ENCODE measurements at regions not wholly inside any gene's neighbourhood (a gene's known extent, or its start where the extent isn't known, plus 50 kb on each side); places are given as distances from the start of the nearest gene placed in this dataset.

DNA sequence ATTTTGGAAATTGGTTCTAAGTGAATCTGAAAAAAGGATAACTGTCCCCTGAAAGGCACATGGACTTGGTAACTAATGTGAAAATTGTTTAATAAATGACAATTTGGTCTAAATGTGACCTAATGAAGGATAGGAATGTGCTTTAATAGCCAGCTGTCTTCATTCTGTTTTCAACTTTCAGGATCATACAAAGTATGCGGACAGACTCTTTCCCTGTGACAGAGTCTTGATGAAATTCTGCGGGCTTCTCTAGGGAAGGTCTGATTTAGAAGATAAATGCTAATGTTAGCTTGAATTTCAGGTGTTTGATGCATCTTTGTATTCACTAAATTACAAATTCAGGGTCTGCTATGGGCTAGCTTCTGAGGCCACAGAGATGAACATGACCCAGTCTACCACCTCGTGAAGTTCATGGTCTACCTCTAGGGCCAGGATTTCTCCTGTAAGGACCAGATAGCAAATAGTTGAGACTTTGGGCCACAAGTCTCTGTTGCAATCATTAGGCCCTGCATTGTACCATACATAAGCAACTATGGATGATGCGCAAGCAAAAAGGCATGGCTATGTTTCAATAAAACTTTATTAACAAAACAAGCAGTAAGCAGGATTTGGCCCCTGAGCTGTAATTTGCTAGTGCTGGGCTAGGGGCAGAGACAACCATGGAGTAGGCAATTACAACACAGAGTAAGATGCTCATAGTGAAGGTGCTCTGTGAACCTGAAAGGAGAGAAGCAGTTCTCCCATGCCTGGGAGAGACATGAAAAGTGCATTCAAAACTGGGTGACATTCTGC, 368.6 kb downstream of the INHBA start:
- no peak for DNase-seq

DNA sequence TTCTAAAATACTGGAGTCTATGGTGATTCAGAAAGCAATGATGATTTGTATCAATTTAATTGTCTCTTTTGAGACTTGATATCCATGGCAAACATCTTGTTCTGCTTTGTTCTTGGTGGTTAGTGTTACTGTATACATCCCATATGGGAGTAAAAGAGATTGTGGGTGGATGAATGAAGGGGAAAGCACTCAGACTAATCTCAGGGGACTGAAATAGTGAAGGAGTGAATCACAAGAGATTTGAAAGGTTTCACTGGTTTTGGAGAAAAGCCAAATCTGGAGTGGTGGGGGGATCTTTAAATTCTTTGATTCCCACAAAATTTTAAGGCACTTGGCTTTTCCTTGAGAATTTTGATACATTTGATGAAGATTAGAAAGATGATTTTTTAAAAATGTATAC, 369.4 kb downstream of the INHBA start:
- no peak for DNase-seq

DNA sequence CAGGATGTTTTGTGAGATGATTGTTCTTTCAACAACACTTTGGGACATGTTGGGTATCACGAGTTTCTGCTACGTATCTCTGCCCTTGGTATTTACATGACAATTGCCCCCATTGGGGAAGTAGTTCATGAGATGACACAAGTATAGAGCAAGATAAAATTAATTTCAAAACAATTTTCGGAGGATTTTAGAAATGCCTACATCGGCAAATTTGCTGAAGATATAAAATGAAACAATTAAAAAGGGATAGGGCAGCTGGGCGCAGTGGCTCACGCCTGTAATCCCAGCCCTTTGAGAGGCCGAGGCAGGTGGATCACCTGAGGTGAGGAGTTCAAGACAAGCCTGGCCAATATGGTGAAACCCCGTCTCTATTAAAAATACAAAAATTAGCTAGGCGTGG, 371.7 kb downstream of the INHBA start:
- no peak for DNase-seq

DNA sequence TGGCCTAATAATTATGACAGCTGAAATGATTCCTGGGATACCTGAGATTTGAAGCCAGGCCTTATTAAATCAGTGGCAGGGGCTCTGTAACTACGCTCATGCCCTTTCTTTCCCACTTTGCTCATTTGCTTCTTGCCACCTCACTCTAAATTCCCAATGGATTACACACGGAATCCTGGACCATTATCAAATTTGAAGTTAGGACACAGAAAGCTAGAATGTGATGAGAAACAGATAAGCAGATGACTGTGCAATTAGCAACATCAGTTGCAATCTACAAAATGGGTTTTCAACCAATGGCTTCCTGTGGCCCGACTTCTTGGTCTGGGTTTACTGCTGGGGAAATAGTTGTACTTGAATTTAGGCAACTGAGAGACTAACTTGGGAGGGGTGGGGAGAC, 374.3 kb downstream of the INHBA start:
- DNase-seq: no peak

DNA sequence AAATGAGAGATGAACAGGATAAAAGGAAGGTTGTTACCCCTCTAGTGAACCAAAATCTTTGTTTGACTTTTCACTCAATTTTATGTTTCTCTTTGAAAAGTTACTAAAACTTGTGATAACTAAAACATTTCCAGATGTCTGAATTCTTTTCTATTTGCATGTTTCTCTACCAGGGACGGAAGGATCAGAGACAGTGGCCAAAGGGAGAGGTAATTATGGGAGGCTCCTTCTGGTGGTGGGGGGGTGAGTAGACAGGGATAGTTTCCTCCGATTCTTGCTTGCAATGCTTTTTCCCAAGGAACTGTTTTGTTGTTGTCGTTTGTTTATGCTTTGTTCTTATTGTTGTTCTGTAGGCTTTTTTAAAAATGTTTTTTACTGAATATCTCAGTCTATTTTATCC, 374.8 kb downstream of the INHBA start:
- no peak for DNase-seq

DNA sequence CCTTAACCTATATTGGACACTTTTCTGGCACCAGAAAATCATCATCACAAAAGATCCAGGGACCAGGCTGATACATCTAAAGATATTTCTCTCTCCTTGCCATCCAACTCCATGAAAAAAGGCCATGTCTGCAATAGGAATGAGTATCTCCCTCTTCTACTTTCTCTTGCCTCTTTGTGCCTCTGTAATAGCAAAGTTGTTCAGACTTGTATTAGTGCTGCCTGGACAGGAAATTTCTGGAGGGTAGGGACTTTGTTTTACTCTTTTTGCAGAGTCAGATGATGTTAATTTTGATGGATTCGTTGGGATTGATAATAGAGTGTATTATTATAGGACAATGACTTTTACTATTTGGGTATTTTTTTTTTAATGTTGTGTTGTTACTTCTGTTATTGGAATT, 376.3 kb downstream of the INHBA start:
- no peak for DNase-seq

DNA sequence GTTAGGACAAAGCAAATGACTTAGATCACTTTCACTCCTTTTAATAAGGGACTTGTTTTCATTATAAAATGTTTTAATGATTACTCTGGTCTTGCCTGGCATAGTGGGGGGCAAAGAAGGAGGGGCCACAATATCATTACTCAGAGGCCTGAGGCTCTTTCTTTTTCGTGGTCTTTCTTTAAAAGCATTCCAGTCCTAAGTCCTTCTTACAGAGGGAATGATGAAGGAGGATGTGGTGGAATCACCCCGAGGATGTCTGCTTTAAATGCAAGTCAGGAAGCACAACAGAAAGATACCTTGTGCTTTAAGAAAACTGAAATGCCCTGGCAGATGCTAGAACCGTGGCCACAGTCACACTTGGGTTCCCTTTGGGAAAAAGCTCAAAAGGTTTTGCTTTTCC, 379.1 kb downstream of the INHBA start:
- DNase-seq: no peak

DNA sequence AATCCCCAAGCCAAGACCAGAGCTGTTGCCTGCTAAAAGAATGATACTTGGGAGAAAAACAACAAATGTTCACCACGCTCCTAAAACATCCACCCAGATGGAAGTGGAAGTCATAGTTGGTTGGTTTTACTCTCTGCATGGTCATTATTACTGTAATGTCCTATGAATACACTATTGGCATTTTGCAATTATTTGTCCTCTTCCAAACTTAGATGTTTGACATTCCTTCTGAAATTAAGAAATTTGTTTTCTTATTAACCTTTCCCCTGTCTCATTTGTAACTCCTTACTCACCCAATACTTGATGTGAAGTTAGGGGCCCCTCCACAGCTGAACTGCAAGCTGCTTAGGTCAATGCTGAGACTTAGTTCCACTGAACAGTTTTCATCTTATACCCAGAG, 383.3 kb downstream of the INHBA start:
- no peak for DNase-seq

DNA sequence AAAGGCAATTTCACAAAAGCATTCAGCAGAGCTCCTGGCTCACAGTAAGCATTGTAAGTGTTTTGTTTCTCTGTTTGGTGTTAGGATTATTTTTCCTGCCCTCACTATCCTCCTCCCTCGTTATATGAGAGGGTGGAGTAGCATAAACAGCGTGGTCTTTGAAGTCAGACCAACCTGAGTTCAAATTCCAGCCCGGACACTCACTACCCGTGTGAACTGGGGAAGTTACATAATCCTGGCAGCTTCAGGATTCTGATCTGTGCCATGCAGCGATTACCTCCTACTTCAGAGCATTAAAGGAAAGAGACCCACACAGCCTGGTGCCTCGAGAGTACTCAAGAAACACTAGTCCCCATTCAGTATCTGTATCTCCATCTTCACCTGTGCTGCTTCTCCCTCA, 386.5 kb downstream of the INHBA start:
- DNase-seq: no peak

DNA sequence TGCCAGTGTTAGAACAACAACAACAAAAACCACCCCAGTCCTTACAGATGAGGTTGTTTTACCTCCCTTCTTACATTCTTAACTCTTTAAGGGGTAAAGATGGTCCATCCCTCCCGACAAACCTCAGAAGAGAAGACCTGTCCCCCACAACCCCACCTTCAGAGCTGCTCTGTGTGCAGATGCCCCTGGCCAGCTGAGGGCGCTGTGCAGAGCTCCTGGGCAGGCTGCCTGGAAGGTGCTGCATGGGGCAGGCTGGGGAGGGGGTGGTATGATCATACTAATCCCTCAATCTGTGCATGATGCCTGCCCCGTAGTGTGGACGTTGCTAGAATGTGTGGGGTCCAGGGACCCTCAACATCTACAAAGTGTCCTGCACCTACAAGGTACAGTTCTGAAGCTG, 387.1 kb downstream of the INHBA start:
- no peak for DNase-seq

DNA sequence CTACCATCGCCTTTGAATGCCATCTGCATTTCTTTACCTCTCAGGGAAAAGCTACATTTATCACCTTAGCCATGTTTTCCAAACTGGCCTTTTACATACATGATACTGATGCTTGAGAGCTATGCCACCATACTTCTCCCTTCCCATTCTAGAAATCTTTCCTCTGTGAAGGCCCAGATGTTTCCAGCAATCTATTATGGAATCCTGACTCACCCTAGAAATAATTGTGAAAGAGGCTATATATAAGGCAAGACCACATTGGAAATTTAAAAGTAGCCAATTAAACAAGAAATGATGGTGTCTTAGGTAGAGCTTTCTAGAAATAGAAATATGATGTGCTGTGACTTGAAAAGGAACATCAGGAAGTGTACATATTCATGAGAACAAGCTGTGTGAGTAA, 389.7 kb downstream of the INHBA start:
- no peak for DNase-seq

DNA sequence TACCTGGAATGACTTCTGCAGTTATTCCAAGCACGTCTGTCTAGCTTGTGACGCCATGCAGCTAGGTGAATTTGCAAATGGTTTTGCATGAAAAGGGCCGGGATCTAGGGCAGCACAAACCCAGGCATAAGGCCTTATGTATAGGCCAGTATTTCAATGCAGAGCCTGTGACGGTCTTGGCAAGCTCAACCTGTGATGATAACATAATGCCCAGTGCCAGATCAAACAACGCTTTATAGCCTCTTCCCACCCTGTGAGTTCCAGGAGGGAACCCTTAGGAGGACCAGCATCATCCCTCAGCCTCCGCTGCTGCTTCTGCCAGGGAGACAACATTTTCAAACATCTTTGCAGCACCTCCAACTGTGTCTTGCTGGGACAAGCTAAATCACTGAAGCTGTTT, 390.7 kb downstream of the INHBA start:
- no peak for DNase-seq

DNA sequence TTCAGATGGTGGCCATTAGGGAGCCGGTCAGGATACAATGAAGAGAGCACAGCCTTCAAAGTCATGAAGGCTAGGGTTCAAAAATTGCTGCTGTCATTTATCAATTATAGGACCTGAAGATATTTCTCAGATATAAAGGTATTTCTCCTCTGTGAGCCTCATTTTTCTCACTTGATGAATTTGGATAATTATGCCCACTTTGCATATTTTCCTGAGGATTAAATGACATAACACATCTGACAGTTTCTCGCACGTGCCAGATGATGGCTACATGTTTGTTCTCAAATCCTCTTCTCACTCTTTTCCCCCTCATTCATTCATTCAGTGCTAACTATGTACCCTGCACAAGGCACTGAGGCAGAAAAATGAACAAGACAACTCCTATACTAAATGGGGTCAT, 391.6 kb downstream of the INHBA start:
- no peak for DNase-seq

DNA sequence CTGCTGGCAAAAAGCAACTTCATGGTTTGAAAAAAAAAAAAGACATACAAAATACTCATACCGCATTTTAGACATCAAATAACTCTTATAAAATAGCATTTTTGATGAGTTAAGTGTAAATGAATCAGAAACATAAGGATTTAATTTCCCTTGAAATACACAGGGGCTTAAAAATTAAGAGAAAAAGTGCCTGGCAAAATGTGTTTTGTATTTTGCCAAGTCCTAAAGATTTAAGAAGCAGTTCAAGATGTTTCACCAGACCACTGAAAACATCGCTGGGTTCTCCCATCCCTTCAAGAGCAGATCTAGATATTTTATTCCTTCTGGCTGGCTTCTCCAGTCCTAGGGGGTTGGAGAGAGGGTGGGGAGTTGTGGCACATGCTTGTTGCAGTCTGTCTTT, 396.4 kb downstream of the INHBA start:
- DNase-seq: no peak

DNA sequence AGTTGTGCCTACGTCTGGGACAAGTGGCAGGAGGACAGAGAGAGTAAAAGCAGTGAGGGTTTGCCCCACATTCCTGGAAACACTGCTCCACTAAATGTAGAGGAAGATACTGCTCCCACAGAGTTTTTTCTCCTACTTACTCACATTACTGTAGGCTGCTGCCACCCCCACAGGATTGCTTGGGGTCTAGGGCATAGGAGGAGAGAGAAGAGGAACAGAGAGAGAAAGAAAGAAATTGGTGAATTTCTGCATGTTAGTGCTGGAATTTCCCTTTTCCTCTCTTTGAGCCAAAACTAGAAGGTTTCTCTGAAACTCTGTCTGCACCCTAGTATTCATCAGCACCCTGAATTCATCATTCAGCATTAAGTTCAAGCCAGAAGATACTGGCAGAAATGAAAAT, 397.9 kb downstream of the INHBA start:
- no peak for DNase-seq

DNA sequence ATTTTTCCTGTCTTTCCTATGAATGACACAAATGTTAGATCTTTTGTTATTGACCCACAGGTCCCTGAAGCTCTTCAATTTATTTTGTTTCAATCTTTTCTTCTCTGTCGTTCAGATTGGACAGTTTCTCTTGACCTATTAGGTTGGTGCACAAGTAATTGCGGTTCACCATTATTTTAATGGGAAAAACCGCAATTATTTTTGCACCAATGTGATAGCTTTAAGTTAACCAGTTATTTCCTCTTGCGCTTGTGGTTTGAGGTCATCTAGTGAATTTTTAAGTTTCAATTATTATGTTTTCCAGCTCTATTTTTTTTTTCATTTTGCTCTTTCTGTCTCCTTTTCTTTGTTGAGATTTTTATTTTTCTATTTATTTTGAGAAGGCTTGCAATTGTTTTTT, 399.2 kb downstream of the INHBA start:
- no peak for DNase-seq

DNA sequence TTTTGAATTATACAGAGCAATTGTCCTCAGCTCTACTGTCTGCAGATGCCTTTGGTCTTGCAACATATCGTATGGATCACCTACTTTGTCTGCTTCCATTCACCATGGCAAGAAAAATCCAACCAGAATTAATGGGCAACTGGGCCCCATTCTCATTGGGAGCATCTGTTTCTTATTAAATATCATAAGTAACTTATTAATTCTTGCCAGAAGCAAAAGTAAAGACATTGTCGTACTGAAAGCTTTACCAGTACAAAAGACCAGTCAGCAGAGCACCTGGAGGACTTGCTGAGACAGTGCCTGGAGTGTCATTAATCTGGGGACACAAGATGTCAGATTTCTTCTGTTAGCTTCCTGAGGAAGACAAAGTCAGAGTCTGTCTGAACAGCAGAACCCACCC, 404.5 kb downstream of the INHBA start:
- no peak for DNase-seq

DNA sequence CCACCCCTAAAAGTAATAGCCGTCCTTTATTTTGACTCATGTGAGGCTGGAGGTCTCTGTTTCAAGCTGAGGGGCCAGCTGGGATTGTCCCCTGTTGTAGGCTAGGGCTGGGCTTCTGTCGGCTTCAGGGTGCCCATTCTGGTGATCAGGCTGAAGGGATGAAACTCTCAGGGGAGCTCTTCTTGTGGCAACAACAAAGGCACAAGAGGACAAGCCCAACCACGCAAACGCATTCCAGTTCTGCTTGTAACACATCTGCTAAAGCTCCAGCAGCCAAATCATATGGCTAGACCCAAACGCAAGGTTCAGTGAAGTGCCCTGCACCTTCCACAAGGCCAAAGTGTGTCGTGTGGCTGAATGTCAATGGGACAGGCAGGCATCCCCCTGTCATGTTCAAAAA, 405.7 kb downstream of the INHBA start:
- DNase-seq: no peak

DNA sequence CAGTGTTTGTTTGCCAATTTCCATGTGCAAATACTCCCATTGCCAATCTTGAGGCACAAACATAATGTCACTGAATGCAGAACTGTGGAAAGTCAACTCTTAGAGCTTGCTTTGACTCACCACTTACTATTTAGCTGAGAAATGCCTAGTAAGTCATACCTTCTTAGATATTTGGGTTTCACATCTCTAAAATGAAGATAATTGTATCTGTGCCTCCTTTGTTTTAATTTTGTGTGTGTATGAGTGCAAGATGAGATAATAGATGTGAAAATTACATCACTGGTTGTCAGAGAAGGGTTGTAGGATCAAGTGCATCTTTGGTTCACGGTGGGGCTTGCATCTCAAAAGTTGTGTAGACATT, 407.5 kb downstream of the INHBA start:
- no peak for DNase-seq

DNA sequence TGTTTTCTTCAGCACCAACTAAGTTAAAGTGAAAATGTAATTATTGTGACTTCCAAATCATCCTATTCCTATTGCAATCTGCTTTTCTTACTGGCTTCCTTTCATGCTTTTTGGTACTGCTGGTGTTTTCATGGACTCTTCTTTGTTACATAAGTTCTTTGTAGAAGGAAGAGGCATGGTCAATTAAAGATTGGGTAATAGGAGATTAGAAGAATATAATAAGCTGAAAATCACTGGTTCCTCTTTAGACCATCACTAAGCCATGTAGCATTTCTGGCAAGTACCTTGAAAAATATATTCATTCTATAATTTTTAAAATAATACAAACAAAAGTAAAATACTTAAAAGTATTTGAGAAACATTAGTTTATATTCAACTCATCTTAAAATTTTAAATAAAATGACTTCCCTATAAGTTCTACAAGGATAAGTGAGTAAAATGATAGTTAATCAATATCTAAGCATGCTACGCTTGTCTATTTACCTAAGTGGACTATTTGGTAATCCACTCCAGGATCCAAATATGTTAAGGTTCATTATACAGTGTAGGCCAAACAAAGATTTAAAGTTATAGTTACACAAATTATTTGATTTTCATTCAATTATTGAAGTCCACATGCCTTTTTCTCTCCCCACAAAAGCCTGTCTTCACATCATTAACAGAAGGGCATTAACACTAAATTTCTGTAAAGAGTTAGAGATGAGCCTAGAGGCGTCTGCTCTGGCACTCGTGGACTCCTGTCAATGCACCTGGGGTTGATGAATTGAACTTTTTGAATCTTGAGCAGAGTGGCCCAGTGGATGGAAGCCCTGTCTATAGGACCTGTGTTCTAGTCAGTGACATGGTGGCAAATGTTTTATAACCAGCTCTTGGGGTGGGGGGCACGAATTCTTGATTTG, 408.1 kb downstream of the INHBA start:
- DNase-seq: no peak

DNA sequence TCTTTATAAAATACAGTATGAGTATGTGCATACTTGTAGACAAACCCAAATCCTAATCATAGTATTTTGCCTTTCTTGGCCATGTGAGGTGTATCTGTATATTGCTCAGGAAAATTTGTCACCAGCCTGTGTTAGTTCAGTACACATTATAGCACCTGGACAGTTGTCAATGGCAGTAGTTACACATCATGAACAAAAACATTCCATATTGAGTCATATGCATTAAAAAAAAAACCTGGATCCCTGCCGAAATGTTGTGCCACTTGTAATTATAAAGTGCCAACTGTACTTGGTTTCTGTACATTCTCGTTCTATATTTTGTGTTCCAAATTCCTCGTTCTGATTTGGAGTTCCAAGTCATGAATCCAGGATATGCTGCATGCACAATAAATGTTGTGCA, 410.4 kb downstream of the INHBA start:
- DNase-seq: no peak

DNA sequence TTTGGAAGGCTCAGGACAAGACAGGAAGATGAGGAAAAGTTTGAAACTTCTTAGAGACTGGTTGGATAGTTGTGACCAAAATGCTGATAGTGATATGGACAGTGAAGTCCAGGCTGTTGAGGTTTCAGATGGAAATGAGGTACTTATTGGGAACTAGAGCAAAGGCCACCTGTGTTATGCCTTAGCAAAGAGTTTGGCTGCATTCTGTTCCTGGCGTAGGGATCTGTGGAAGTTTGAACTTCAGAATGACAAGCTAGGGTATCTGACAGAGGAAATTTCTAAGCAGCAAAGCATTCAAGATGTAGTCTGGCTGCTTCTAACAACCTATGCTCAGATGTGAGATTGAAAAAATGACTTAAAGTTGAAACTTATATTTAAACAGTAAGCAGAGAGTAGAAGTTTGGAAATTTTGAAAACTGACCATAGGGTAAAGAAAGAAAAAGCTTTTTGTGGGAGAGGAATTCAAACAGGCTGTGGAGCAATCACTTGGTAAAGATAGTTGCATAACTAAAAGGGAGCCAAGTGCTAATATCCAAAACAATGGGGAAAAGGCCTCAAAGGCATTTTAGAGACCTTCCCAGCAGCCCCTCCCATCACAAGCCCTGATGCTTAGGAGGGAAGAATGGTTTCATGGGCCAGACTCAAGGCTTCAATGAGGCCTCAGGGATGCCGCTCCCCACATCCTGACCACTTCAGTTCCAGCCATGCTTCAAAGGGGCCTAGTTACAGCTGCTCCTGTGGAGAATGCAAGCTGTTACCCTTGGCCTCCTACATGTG, 415.1 kb downstream of the INHBA start:
- DNase-seq: no peak

DNA sequence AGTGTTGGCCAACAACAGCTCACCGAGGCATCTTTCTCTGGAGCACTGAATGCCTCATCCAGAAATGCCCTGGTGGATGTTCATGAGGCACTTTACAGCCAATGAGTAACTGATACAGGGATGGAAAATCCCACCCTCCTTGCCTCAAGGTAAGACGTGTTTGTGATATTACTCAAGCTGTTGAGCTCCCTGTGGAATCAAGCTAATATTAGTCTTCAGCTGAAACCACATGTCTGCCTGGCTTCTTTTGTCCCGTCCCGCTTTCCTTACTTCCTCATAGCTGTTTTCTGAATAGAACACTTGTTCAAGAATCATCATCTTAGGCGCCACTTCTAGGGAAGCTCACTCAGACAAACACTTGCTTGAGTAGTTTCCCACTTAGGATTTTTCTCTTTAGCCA, 422.4 kb downstream of the INHBA start:
- DNase-seq: no peak

DNA sequence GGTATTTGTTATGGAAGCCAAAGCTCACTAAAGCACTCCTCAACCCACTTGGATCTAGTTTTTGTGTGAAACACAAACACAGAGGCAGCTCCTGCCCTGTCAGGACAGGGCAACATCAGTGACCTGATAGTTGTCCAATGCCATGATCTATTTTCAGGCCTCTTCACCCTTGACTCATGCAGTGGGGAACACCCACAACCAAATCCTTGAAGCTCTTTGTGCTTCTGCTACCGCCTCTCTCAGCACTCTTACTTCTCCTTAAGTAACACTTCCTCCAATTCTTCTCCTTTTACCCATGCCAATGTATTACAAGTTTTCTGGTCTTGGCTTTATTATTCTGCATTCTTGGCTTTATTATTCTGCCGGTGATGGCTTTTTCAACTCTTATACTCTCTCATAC, 425.3 kb downstream of the INHBA start:
- no peak for DNase-seq

All from activated T-cell treated with anti-CD3 and anti-CD28 coated beads, Interleukin-2, amount 50 U/mL, for 48 hours (primary cell).